SK-N-SH (cell line): ENCODE measurements at regions not wholly inside any gene's neighbourhood (a gene's known extent, or its start where the extent isn't known, plus 50 kb on each side); places are given as distances from the start of the nearest gene placed in this dataset.

ENCODE experiments used
- CTCF ChIA-PET: fragments of 300-600, 350-600 bp; formaldehyde crosslinking; extraction: SDS; loops from one replicate; lab custom pipeline; 2021; lab: Yijun Ruan, JAX
- POLR2A ChIA-PET: fragments of 350-600 bp; sonication (Branson Sonifier 250); formaldehyde crosslinking; extraction: SDS; loops from one replicate; lab custom pipeline; 2020; ENCODE audit warnings: antibody characterized with exemption, inconsistent platforms; lab: Yijun Ruan, JAX
- DNase-seq: peaks from one replicate; pipeline ENCODE4 v3.0.0; 2012
- H2AFZ ChIP-seq: fragments of 200-600 bp; sonication (generic); 2 replicates; pipeline ENCODE4 v1.8.1; 2016; ENCODE audit warnings: antibody characterized with exemption, mild to moderate bottlenecking, low read depth
- H3F3A ChIP-seq: fragments of 200-600 bp; sonication (generic); replicated peaks from 2 replicates; pipeline ENCODE3; 2016; ENCODE audit warnings: antibody characterized with exemption, mild to moderate bottlenecking; ENCODE audit not compliant: insufficient read depth
- H3K27ac ChIP-seq, 2 experiments: fragments of 200-500 bp in 1 of 2; fragments of 200-600 bp in 1 of 2; sonication (Bioruptor generic) in 1 of 2; sonication (generic), shearing (Covaris generic) in 1 of 2; 2 replicates each; pipeline versions ENCODE4 v1.5.1 to v1.6.1; 2014 to 2016; ENCODE audit warnings: low read depth in 2 of 2, inconsistent platforms in 1 of 2, low read length in 1 of 2, mild to moderate bottlenecking in 1 of 2, mixed read lengths in 1 of 2
- H3K27me3 ChIP-seq: fragments of 200-600 bp; sonication (generic), shearing (Covaris generic); 2 replicates; pipeline ENCODE4 v1.6.1; 2016; ENCODE audit warnings: mixed run types; ENCODE audit not compliant: insufficient read depth
- H3K36me3 ChIP-seq, 2 experiments: fragments of 200-500 bp in 1 of 2; fragments of 200-600 bp in 1 of 2; sonication (Bioruptor generic) in 1 of 2; sonication (generic) in 1 of 2; replicated peaks in 1 of 2; 2 replicates each; pipeline versions ENCODE3 to v1.5.1; 2014 to 2016; ENCODE audit warnings: low read length in 1 of 2, mild to moderate bottlenecking in 1 of 2; ENCODE audit not compliant: insufficient read depth in 2 of 2, control insufficient read depth in 1 of 2
- H3K4me1 ChIP-seq, 2 experiments: fragments of 200-500 bp in 1 of 2; fragments of 200-600 bp in 1 of 2; sonication (Bioruptor generic) in 1 of 2; sonication (generic), shearing (Covaris generic) in 1 of 2; 2 replicates each; pipeline versions ENCODE4 v1.5.1 to v1.6.1; 2014 to 2016; ENCODE audit warnings: low read depth in 1 of 2, low read length in 1 of 2, mixed run types in 1 of 2; ENCODE audit not compliant: insufficient read depth in 2 of 2, control insufficient read depth in 1 of 2
- H3K4me2 ChIP-seq: fragments of 200-600 bp; sonication (generic), shearing (Covaris generic); 2 replicates; pipeline ENCODE4 v1.6.1; 2017; ENCODE audit warnings: mixed run types
- H3K4me3 ChIP-seq, 2 experiments: fragments of 200-500 bp in 1 of 2; fragments of 200-600 bp in 1 of 2; sonication (Bioruptor generic) in 1 of 2; sonication (generic), shearing (Covaris generic) in 1 of 2; 2 replicates each; pipeline versions ENCODE4 v1.5.1 to v1.8.1; 2014 to 2016; ENCODE audit warnings: low read depth in 2 of 2, inconsistent platforms in 1 of 2, low read length in 1 of 2, mild to moderate bottlenecking in 1 of 2, mixed read lengths in 1 of 2, moderate library complexity in 1 of 2
- H3K79me2 ChIP-seq: fragments of 200-600 bp; sonication (generic); 2 replicates; pipeline ENCODE4 v1.8.1; 2017; ENCODE audit warnings: mild to moderate bottlenecking; ENCODE audit not compliant: insufficient read depth
- H3K9ac ChIP-seq: fragments of 200-600 bp; sonication (generic); 2 replicates; pipeline ENCODE4 v1.6.1; 2017; ENCODE audit warnings: mixed run types
- H3K9me2 ChIP-seq: fragments of 200-600 bp; sonication (generic); 2 replicates; pipeline ENCODE4 v1.6.1; 2017; ENCODE audit warnings: mixed run types
- H3K9me3 ChIP-seq: fragments of 200-600 bp; sonication (generic); 2 replicates; pipeline ENCODE4 v1.6.1; 2017; ENCODE audit warnings: mixed run types, mild to moderate bottlenecking, moderate library complexity
- H4K20me1 ChIP-seq: fragments of 200-600 bp; sonication (generic); 2 replicates; pipeline ENCODE4 v1.6.1; 2017; ENCODE audit warnings: mild to moderate bottlenecking, mixed run types; ENCODE audit not compliant: insufficient read depth
- EP300 ChIP-seq, 2 experiments: IDR thresholded peaks; 2 replicates each; pipeline versions ENCODE4 v1.4.0 to v1.6.1; 2012; ENCODE audit warnings: borderline replicate concordance in 1 of 2, low read depth in 1 of 2, low read length in 1 of 2
- FOXJ3 ChIP-seq: sonication (generic); formaldehyde crosslinking; IDR thresholded peaks from 2 replicates; pipeline ENCODE4 v1.5.1; 2020; ENCODE audit warnings: mild to moderate bottlenecking, missing genetic modification reagents
- GABPA ChIP-seq: IDR thresholded peaks from 2 replicates; pipeline ENCODE4 v1.4.0; 2012; ENCODE audit warnings: low read depth, mild to moderate bottlenecking
- IRF3 ChIP-seq: fragments of 150-350 bp; IDR thresholded peaks from 2 replicates; pipeline ENCODE4 v1.6.1; 2016; ENCODE audit warnings: mild to moderate bottlenecking, low read depth, low read length
- NFIC ChIP-seq: IDR thresholded peaks from 2 replicates; pipeline ENCODE4 v1.4.0; 2012; ENCODE audit warnings: borderline replicate concordance
- PBX3 ChIP-seq: IDR thresholded peaks from 2 replicates; pipeline ENCODE4; 2012
- RCOR1 ChIP-seq: fragments of 150-350 bp; IDR thresholded peaks from 2 replicates; pipeline ENCODE4 v1.6.1; 2017; ENCODE audit warnings: antibody characterized with exemption, low read length
- SMC3 ChIP-seq: IDR thresholded peaks from 2 replicates; pipeline ENCODE4 v1.6.1; 2012; ENCODE audit warnings: low read depth, low read length, improper control_type of control experiment
- ZBTB33 ChIP-seq: IDR thresholded peaks from 2 replicates; pipeline ENCODE4 v1.4.0; 2012; ENCODE audit warnings: low read depth, borderline replicate concordance
- WGBS: methylation state at CpG from one replicate; pipeline ENCODE4 v1.1.6; 2017; ENCODE audit warnings: low lambda C conversion rate; 5-methylcytosine and 5-hydroxymethylcytosine counted together

GRCh38 chr4:34512616-34513015, 1731.7 kb downstream of the ARAP2 start:
- Histone ChIP-seq H3K9me2 (no peaks in the 10 kb centered on the region), H3K9me3 (no peaks in the 10 kb centered on the region), H3K27ac (no peak overlapping the region)
- POLR2A ChIA-PET = no interaction called here
- TF ChIP-seq SMC3 = no peak
- no peak for TF ChIP-seq RCOR1
- TF ChIP-seq FOXJ3 (CRISPR knock-in tag) = no peak
- no peak for TF ChIP-seq GABPA
- TF ChIP-seq ZBTB33 = no peak
- TF ChIP-seq EP300 (IDR thresholded peaks at IDR 0.05; ENCODE audit: borderline replicate concordance in 1 of 2, low read depth in 1 of 2, low read length in 1 of 2) = no peak
- TF ChIP-seq, all 33 proteins: peak for 0
- Histone ChIP-seq H3K4me3 (no peak overlapping the region), H3F3A (no peaks in the 10 kb centered on the region), H3K9ac (no peak overlapping the region), H2AFZ (no peak overlapping the region), H3K4me1 (no peaks in the 10 kb centered on the region), H4K20me1 (no peaks in the 10 kb centered on the region), H3K4me2 (no peak overlapping the region), H3K79me2 (no peaks in the 10 kb centered on the region), H3K27me3 (no peaks in the 10 kb centered on the region), H3K36me3 (no peaks in the 10 kb centered on the region)
- CTCF ChIA-PET = no interaction called here
- DNase-seq = no peak

- 55% methylated on average over 3 of the region's 3 CpGs for WGBS
- no peaks in the 10 kb centered on the region for H3K9me3 ChIP-seq
- no peak overlapping the region for H3K27ac ChIP-seq
- no peak overlapping the region for H3K4me2 ChIP-seq
- no peaks in the 10 kb centered on the region for H3K9me2 ChIP-seq
- H3F3A ChIP-seq = no peaks in the 10 kb centered on the region
- no peaks in the 10 kb centered on the region for H4K20me1 ChIP-seq
- no peak overlapping the region for H3K9ac ChIP-seq
- no peaks in the 10 kb centered on the region for H3K36me3 ChIP-seq
- no peaks in the 10 kb centered on the region for H3K4me1 ChIP-seq
- no peak for DNase-seq
- ChIA-PET POLR2A (no interaction called here), CTCF (no interaction called here)
- no peak overlapping the region for H3K4me3 ChIP-seq
- H3K27me3 ChIP-seq = no peaks in the 10 kb centered on the region
- no peaks in the 10 kb centered on the region for H3K79me2 ChIP-seq
- H2AFZ ChIP-seq = no peak overlapping the region
- no peak for TF ChIP-seq NFIC
- TF ChIP-seq ZBTB33 = no peak
- TF ChIP-seq IRF3 = no peak
- no peak for TF ChIP-seq SMC3
- no peak for TF ChIP-seq PBX3
Observed at GRCh38 chr4:34516524-34516923, 1727.8 kb downstream of the ARAP2 start.
